Spleen (tissue), 11 donors: ENCODE measurements at regions not wholly inside any gene's neighbourhood (a gene's known extent, or its start where the extent isn't known, plus 50 kb on each side); places are given as distances from the start of the nearest gene placed in this dataset.

ENCODE experiments used
- DNase-seq: peaks from one replicate; pipeline ENCODE4 v3.0.0-alpha.2; 2020
- H3K27ac ChIP-seq, 8 donors: fragments of 200-600 bp; sonication (generic) in 7 of 8; 1 replicate in 4 of 8; 2 replicates in 4 of 8; pipeline versions ENCODE4 v1.5.0 to v1.8.0; 2016 to 2021; ENCODE audit warnings: inconsistent platforms in 4 of 8, mild to moderate bottlenecking in 4 of 8, moderate library complexity in 1 of 8
- H3K27me3 ChIP-seq, 7 donors: fragments of 200-600 bp; sonication (generic) in 6 of 7; replicated peaks in 1 of 7; 1 replicate in 4 of 7; 2 replicates in 3 of 7; pipeline versions ENCODE4 v1.5.0 to v1.8.0; 2016 to 2021; ENCODE audit warnings: inconsistent platforms in 3 of 7, mild to moderate bottlenecking in 1 of 7
- H3K36me3 ChIP-seq, 6 donors: fragments of 200-600 bp; sonication (generic) in 5 of 6; 1 replicate in 4 of 6; 2 replicates in 2 of 6; pipeline versions ENCODE4 v1.5.0 to v1.8.0; 2016 to 2021; ENCODE audit warnings: inconsistent platforms in 2 of 6
- H3K4me1 ChIP-seq, 6 donors: fragments of 200-600 bp; sonication (generic) in 5 of 6; 1 replicate in 3 of 6; 2 replicates in 3 of 6; pipeline versions ENCODE4 v1.5.0 to v1.8.0; 2016 to 2021; ENCODE audit warnings: inconsistent platforms in 3 of 6
- H3K4me3 ChIP-seq, 8 donors: fragments of 200-600 bp; sonication (generic) in 7 of 8; 1 replicate in 4 of 8; 2 replicates in 4 of 8; pipeline versions ENCODE4 v1.5.0 to v1.8.0; 2016 to 2021; ENCODE audit warnings: inconsistent platforms in 4 of 8, mild to moderate bottlenecking in 4 of 8, moderate library complexity in 2 of 8
- H3K9me3 ChIP-seq, 8 donors: fragments of 200-600 bp; sonication (generic) in 7 of 8; 1 replicate in 4 of 8; 2 replicates in 4 of 8; pipeline versions ENCODE4 v1.5.0 to v1.8.0; 2016 to 2021; ENCODE audit warnings: inconsistent platforms in 4 of 8
- CTCF ChIP-seq, 11 experiments: fragments of 200-600 bp in 7 of 11; fragments of 450-650 bp in 4 of 11; sonication (generic) in 4 of 11; IDR thresholded peaks in 8 of 11; conservative IDR thresholded peaks in 3 of 11; 1 replicate in 7 of 11; 2 replicates in 4 of 11; pipeline versions ENCODE4 v1.4.0 to v1.8.0; 2016 to 2021; ENCODE audit warnings: antibody characterized with exemption in 11 of 11, inconsistent platforms in 4 of 11, mild to moderate bottlenecking in 1 of 11
- POLR2A ChIP-seq, 3 donors: fragments of 450-650 bp; IDR thresholded peaks; one replicate each; pipeline ENCODE4 v1.5.1; 2017; ENCODE audit warnings: antibody characterized with exemption in 3 of 3, mild to moderate bottlenecking in 1 of 3
- POLR2AphosphoS5 ChIP-seq, 3 donors: sonication (generic); formaldehyde crosslinking; IDR thresholded peaks; one replicate each; pipeline ENCODE4 v1.5.1; 2017; ENCODE audit warnings: antibody characterized with exemption in 3 of 3
- WGBS, 5 donors: extraction: QIAGEN DNeasy Blood & Tissue Kit in 3 of 5; methylation state at CpG; one replicate each; pipeline versions ENCODE4 v1.1.5 to v1.1.7; 2013 to 2018; 5-methylcytosine and 5-hydroxymethylcytosine counted together
- intact Hi-C: fragments of 100-400 bp; cut with DNase I; formaldehyde crosslinking; loops from one replicate; pipeline ENCODE4 v1.15.0; 2023; ENCODE audit warnings: low total_unique reads
- donor health status: healthy with polysubstance abuse.
- donor health status: DM: no; HTN: no; CAD: no; lungs with moderate emphysema.
- donor health status: DM: no; HTN: no; CAD: no.
- donor health status: Bipolar disorder and iron deficiency.
- donor health status: healthy.
- donor health status: DM: no; HTN: no; CAD: no.
- donor health status: DM: yes; HTN: yes; CAD: no.

DNA sequence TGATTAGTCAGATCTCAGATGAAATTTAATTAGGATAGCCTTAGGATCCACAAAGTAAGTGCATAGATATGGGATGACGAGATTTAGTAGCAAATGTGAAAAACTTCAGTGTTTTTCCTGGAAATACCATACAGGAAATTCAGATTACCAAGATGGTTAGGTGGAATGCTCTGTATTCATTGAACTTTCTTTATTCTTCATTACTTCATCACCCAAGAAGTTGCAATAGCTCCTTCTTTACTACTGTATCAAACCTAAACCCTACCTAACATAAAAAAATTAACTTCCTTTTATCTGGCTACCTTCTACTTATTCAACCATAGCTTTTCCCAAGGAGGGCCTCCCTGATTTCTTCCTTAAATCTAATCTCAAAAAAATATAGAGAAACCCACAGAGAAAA is 100.4 kb downstream of the TTC6 start:
- Histone ChIP-seq H3K27me3 (no peaks in the 10 kb centered on the region), H3K4me3 (no peak overlapping the region), H3K4me1 (no peaks in the 10 kb centered on the region), H3K9me3 (peaks cover 0 to 31% (median 23%) of the 10 kb centered on the region in 8 donors), H3K36me3 (no peaks in the 10 kb centered on the region), H3K27ac (no peak overlapping the region)
- no peak for DNase-seq
- TF ChIP-seq POLR2AphosphoS5 (IDR thresholded peaks at IDR 0.05) (no peak), CTCF (IDR thresholded peaks at IDR 0.05 in 8 of 11, conservative IDR thresholded peaks at IDR 0.05 in 3 of 11) (no peak), POLR2A (IDR thresholded peaks at IDR 0.05) (no peak)
- intact Hi-C loops = no loop called here
- WGBS, 5 donors = 63 to 91% (median 80%) methylated on average over 1 of the region's 1 CpG

- TF ChIP-seq POLR2A (IDR thresholded peaks at IDR 0.05) = no peak
- no peak for TF ChIP-seq CTCF (IDR thresholded peaks at IDR 0.05 in 8 of 11, conservative IDR thresholded peaks at IDR 0.05 in 3 of 11)
- no peak for TF ChIP-seq POLR2AphosphoS5 (IDR thresholded peaks at IDR 0.05)
- Histone ChIP-seq H3K9me3 (peaks cover 0 to 25% (median 21%) of the 10 kb centered on the region in 8 donors), H3K4me3 (no peak overlapping the region), H3K36me3 (no peaks in the 10 kb centered on the region), H3K27ac (no peak overlapping the region), H3K27me3 (no peaks in the 10 kb centered on the region), H3K4me1 (no peaks in the 10 kb centered on the region)
- intact Hi-C loops = no loop called here
- DNase-seq = no peak
These were observed 102.2 kb downstream of the TTC6 start for GRCh38 chr14:37697489-37698121.

DNA sequence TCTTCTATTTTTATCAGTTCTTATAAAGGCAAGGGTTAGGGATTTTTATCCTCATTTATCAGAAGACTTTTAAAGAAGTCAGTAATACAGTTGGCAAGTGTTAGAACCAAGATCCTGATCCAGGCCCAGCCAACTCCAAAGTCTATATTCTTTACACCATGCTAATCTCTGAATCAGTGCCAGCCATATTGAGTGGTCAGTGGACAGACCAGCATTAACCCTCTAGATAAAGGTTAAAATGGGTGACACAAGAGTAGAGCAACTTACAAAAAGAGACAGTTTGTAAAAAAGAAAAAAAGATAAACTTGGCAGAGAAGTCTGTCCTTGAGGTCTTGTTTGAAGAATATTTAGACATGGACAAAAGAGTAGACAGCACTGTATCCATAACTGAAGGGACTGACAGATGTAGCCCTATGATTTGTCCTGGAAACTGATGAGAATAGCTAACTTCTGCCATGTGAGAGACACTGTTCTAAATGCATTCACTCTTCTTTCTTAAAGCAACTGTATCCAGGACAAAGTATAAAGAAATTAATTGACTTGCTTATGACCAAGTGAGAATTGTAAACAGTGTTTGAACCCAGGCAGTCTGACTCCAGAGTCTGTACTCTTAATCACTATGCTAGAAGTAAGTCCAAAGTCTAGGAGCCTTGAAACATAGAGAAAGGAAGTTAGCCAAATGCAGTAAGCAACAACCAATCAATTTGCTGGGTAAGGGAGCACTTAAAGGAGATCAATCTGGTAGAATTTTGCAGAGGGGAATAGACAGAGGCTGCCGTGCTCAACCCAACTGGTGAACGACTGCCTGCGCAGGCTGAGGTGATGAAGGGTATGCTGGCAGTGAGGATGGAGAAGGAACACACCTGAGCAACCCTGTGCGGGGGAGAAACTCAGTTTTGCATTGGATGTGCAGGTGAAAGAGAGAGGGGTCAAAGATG is 103.7 kb downstream of the TTC6 start:
- H3K27me3 ChIP-seq = no peaks in the 10 kb centered on the region
- H3K27ac ChIP-seq = no peak overlapping the region
- H3K36me3 ChIP-seq = no peaks in the 10 kb centered on the region
- no peaks in the 10 kb centered on the region for H3K4me1 ChIP-seq
- H3K4me3 ChIP-seq = no peak overlapping the region
- peaks cover 0 to 10% (median 6%) of the 10 kb centered on the region in 8 donors for H3K9me3 ChIP-seq
- no peak for DNase-seq
- WGBS, 5 donors = 85 to 94% (median 89%) methylated on average over 4 of the region's 4 CpGs
- TF ChIP-seq CTCF (IDR thresholded peaks at IDR 0.05 in 8 of 11, conservative IDR thresholded peaks at IDR 0.05 in 3 of 11) (no peak), POLR2A (IDR thresholded peaks at IDR 0.05) (no peak)
- intact Hi-C loops = no loop called here

- TF ChIP-seq POLR2A (IDR thresholded peaks at IDR 0.05) (no peak), POLR2AphosphoS5 (IDR thresholded peaks at IDR 0.05) (no peak), CTCF (IDR thresholded peaks at IDR 0.05 in 8 of 11, conservative IDR thresholded peaks at IDR 0.05 in 3 of 11) (no peak)
- intact Hi-C loops = no loop called here
These were observed 112.3 kb downstream of the TTC6 start for GRCh38 chr14:37707716-37708115.

More at GRCh38 chr14:37707716-37708115, 112.3 kb downstream of the TTC6 start:
- Histone ChIP-seq H3K27ac (no peak overlapping the region), H3K4me3 (no peak overlapping the region), H3K27me3 (no peaks in the 10 kb centered on the region), H3K36me3 (no peaks in the 10 kb centered on the region), H3K9me3 (no peaks in the 10 kb centered on the region), H3K4me1 (peaks cover 0 to 5% (median 0%) of the 10 kb centered on the region in 6 donors)
- WGBS, 5 donors = 85 to 92% (median 86%) methylated on average over 2 of the region's 2 CpGs
- DNase-seq = no peak
